ENCODE measurements at regions not wholly inside any gene's neighbourhood (a gene's known extent, or its start where the extent isn't known, plus 50 kb on each side); places are given as distances from the start of the nearest gene placed in this dataset.
"Not testable (repeated sequence)": the region's sequence is repeated elsewhere in the genome, so short reads cannot be mapped to it uniquely, and the experiment has no call there.

DNA sequence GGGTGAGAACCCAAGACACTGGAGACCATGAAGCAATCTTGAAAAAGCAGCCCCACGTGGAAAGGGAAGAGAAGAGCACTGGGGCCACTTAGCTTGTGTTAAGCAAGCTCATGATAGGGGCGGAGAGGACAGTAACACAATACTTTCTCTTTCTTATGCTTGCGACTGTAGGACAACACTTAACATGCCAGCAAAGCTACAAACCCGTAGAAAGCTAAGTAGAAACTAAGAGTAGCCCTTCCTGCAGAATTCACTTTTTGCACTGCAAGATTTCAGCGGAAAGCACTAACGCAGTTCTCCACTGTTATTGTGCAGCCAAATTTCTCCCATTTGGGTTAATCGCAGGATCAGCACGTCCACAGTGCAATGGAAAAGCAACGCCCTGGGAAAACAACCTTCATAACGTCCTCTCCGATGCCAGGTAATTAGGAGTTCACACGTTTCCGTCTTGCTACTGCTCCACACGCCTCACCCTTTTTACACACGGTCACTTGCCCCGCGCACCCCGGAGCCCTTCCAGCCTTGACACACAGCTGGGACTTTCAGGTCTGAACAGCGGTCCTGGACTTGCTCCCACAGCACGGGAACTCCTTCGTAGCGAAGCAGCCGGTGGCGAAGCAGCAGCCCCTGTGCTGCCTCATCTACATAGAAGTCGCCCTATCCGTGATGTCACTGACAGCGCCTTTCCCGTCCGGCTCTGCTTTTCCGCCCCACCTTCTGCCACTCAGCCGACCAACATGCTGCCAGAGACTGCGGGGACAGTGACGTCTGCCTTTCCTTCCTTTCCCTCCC is 148.6 kb downstream of the PPIAL4G start:
- H3K4me3 ChIP-seq (ENCODE audit: low read depth, low read length), result peak overlapping the region; percentile 35
- DNase-seq (ENCODE audit: extremely low spot score), result peak; percentile 78
- H3K36me3 ChIP-seq (ENCODE audit: insufficient read depth), result no peaks in the 10 kb centered on the region
- no peaks in the 10 kb centered on the region for H3K4me1 ChIP-seq (ENCODE audit: insufficient read depth)
- no peak overlapping the region for H3K27ac ChIP-seq (ENCODE audit: low read depth)
- WGBS, result under 1% methylated on average over 33 of the region's 33 CpGs

DNA sequence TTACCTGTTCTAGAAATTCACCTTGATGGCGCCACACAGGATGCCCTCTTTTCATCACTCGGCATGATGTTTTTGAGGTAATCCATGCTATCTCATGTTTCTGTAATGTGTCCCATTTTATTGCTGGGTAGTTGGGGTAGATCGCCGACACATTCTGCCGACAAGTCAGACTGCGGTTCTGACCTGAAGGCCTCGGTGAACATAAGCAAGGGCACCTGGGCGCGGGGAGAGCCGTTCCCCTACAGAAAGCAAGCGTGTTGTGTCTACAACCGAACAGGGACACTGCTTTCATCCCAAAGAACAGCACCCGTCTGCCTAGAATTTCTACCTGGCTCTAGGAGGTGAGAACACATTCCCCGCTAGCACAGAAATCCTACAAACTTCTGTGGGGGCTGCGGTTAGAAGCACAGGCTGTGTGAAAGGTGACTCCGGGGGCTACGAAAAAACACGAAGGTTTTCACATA is 149.2 kb downstream of the PPIAL4G start:
- Histone ChIP-seq H3K36me3 (ENCODE audit: insufficient read depth) (no peaks in the 10 kb centered on the region), H3K4me3 (ENCODE audit: low read depth, low read length) (peak overlapping the region; percentile 35), H3K27ac (ENCODE audit: low read depth) (no peak overlapping the region), H3K4me1 (ENCODE audit: insufficient read depth) (no peaks in the 10 kb centered on the region)
- DNase-seq (ENCODE audit: extremely low spot score), result no peak
- WGBS, result 13% methylated on average over 18 of the region's 18 CpGs

DNA sequence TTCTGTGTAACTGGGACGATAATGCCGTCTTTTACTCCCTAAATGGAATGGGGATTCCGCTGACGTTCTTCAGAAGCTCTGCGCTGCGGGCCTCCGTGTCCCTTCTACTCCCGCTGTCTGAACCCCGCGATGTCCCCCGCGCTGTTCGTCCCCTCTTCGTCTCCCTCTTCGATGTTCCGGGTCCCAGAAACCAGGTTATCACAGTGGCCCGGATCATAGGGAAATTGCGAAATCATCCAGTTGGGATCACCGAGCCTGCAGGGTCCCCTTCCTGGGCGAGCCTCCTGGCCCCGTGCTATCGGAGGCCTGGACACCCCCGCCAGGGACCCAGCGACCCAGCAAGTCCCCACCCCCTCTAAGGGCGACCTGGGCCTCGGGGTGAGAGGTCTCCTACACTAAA is 154.2 kb downstream of the PPIAL4G start:
- H3K36me3 ChIP-seq (ENCODE audit: insufficient read depth), result peaks cover 1% of the 10 kb centered on the region
- no peak for DNase-seq (ENCODE audit: extremely low spot score)
- H3K27ac ChIP-seq (ENCODE audit: low read depth), result no peak overlapping the region
- no peaks in the 10 kb centered on the region for H3K4me1 ChIP-seq (ENCODE audit: insufficient read depth)
- H3K4me3 ChIP-seq (ENCODE audit: low read depth, low read length), result no peak overlapping the region
- 40% methylated on average over 26 of the region's 26 CpGs for WGBS

DNA sequence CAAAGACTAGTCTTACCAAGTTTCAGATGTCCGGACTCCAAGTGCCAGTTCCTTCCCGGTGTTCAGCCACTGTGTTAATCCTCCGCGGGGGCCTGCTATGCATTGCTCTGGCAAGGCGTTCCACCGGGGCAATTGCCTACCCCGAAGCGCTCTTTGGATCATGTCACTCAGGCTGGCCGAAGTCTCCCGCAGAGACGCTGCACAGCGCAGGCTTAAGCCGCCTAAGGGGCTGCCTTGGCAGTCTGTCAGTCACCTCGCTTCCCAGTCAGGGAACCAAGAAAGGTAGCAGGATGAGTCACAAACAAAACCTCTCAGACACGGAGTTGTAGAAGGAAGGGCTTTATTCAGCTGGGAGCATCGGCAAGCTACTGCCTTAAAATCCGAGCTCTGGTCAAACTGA is 158.1 kb downstream of the PPIAL4G start:
- H3K4me1 ChIP-seq (ENCODE audit: insufficient read depth); H3K36me3 ChIP-seq (ENCODE audit: insufficient read depth); H3K27ac ChIP-seq (ENCODE audit: low read depth); H3K4me3 ChIP-seq (ENCODE audit: low read depth, low read length); DNase-seq (ENCODE audit: extremely low spot score): not testable (repeated sequence)
- WGBS, result 88% methylated on average over 17 of the region's 17 CpGs

DNA sequence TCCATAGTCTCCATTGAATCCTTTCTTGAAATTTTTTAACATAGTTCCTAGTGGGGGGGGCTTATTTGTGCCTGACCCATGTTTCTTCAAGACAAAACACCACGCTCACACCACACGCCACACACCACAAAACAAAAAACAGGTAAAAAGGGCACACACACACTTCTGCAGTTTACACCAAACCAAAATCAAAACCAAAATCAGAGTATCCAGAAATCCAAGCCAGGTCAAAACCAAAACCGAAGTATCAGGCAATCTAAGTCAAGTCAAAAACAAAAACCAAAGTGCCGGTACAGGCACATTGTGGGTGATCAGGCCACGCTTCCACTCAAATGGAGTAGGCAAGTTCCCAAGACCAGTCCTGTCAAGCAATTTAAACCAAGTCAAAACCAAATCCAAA is 158.6 kb downstream of the PPIAL4G start:
- H3K27ac ChIP-seq (ENCODE audit: low read depth); DNase-seq (ENCODE audit: extremely low spot score); H3K4me3 ChIP-seq (ENCODE audit: low read depth, low read length); H3K36me3 ChIP-seq (ENCODE audit: insufficient read depth); H3K4me1 ChIP-seq (ENCODE audit: insufficient read depth): not testable (repeated sequence)
- 98% methylated on average over 5 of the region's 5 CpGs for WGBS

DNA sequence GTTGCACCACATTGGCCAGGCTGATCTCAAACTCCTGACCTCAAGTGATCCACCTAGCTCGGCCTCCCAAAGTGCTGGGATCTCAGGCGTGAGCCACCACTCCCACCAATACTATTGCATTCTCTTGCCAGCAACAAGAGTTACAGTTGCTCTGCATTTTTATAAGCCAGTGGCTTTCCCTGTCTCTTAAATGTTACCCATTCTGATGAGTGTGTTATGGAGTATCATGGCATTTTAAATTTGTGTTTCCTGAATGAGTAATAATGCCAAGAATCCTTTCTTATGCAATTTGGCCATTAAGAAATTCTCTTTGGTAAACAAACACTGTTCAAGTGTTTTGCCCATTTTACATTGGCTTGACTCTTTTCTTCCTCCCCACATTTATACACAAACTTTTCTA is 163.0 kb downstream of the PPIAL4G start:
- not testable (repeated sequence) for DNase-seq (ENCODE audit: extremely low spot score); H3K27ac ChIP-seq (ENCODE audit: low read depth); H3K4me1 ChIP-seq (ENCODE audit: insufficient read depth); H3K4me3 ChIP-seq (ENCODE audit: low read depth, low read length); H3K36me3 ChIP-seq (ENCODE audit: insufficient read depth)
- 95% methylated on average over 2 of the region's 2 CpGs for WGBS

DNA sequence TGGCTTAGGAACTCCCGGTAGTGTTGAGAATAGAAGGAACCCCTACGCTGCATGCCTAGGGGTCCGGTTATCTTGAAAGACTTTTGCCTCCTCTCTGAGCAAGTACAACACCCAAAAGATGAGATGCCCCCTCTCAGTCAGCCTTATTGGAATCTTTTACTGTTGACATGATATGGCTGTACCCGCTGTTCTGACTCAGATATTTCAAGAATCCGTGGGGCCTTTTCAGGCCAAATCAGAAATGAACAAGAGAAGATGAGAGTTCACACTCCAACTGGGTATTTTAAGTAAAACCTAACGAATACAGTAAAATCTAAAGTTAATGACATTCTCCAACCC is 164.2 kb downstream of the PPIAL4G start:
- Histone ChIP-seq H3K4me1 (ENCODE audit: insufficient read depth) (no peaks in the 10 kb centered on the region), H3K36me3 (ENCODE audit: insufficient read depth) (no peaks in the 10 kb centered on the region), H3K27ac (ENCODE audit: low read depth) (no peak overlapping the region), H3K4me3 (ENCODE audit: low read depth, low read length) (no peak overlapping the region)
- DNase-seq (ENCODE audit: extremely low spot score), result no peak
- WGBS, result 77% methylated on average over 6 of the region's 6 CpGs

DNA sequence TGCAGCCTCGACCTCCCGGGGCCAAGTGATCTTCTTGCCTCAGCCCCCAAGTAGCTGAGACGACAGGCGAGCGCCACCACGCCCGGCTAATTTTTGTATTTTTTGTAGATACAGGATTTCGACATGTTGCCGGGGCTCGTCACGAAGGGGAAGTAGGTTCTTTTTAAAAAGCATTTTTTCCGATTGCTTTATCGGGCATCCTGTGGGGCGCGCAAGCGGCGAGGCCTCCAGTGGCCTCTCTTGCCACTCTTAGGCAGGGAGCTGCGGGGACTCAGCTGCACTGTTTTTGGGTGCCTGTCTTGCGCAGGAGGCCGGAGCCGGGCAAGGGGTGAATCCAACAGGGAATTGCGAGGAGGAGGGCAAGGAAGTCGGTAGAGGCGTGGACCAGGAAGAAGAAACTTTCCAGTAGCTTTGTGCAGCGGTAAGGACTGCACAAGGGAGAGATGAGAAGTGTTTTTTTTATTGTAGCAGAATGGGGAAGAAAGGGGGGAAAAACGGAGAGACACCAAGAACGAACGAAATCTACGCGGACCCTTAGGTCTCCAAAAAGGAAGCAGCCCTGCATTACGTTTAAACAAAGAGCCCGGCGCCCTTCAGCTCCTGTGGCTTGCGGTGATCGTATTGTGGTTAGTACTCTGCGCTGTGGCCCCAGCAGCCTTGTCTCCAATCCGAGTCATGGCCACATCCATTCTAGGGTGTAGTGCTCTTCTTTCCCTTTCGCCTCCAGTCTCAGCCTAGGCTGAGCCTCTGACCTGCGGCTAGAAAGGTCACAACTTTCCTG is 164.8 kb downstream of the PPIAL4G start:
- DNase-seq (ENCODE audit: extremely low spot score), result no peak
- no peaks in the 10 kb centered on the region for H3K36me3 ChIP-seq (ENCODE audit: insufficient read depth)
- H3K4me1 ChIP-seq (ENCODE audit: insufficient read depth), result no peaks in the 10 kb centered on the region
- WGBS, result 17% methylated on average over 39 of the region's 39 CpGs
- H3K4me3 ChIP-seq (ENCODE audit: low read depth, low read length), result no peak overlapping the region
- H3K27ac ChIP-seq (ENCODE audit: low read depth), result no peak overlapping the region

DNA sequence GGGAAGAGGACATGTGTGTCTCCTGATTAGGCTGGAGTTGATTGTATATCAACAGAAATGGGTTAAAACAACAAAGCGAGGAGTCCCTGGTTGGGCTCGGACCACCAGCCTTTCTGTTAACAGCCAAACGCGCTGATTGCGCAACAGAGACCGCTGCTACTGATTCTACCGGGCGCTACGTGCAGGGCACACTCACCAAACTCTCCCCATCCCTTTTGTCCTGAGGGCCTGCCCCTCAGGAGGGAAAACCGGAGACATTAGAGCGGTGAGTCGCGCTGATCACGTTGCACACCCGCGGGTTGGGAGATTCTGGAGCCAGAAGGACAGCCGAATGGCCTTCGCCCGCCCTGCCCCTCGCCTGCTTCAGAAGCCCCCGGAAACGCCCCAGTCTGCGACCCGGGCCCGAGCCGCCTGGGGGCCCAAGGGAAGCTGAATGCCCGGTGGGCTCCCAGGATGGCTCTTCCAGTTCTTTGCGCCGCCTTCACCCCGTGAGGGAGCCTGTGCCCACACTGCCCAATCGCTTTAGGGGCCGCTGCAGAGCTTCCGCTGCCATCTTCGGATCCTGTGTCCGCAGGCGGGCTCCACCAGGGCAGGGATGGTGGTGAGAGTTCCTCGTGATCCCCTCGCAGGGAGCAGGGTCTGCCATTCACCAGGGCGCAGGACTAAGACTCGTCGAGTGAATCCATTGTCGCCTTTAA is 165.4 kb upstream of the NBPF11 start:
- no peak overlapping the region for H3K27ac ChIP-seq (ENCODE audit: low read depth)
- H3K4me1 ChIP-seq (ENCODE audit: insufficient read depth), result no peaks in the 10 kb centered on the region
- DNase-seq (ENCODE audit: extremely low spot score), result no peak
- H3K36me3 ChIP-seq (ENCODE audit: insufficient read depth), result no peaks in the 10 kb centered on the region
- 42% methylated on average over 42 of the region's 42 CpGs for WGBS
- no peak overlapping the region for H3K4me3 ChIP-seq (ENCODE audit: low read depth, low read length)

DNA sequence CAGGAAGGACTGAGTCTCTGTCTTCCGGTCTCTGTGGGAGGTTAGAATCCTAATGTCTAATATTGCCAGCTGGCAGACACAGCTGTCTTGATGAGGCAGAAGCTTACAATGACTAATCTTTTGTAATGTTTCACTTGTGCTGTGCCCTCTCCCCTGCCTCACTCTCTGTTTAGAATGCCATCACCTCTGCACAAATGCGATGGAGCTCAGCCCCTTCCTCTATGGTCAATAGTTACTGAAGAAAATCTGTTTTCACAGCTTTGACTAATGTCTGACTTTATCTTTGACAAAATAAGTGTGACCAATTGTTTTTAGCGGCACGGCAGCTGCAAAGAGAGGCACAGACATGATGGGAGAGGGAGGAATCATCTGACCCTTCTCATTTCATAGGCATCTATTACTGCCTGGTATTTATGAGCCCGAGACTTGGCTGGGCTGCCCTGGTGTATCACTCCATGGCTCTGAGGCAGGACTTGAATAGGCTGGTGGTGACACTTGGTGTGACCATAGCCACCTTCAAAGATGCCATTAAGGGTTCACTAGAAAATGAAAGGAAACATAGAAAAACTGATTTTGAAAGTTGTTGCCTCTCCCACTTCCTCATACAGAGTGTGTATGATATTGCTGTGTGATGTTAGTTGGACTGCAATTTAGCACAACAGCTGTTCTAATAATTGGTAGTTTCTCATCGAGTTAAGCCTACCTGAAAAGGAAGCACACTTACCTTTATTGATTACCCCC is 163.2 kb upstream of the NBPF11 start:
- H3K4me3 ChIP-seq (ENCODE audit: low read depth, low read length), result no peak overlapping the region
- WGBS, result 80% methylated on average over 6 of the region's 6 CpGs
- H3K36me3 ChIP-seq (ENCODE audit: insufficient read depth), result no peaks in the 10 kb centered on the region
- H3K4me1 ChIP-seq (ENCODE audit: insufficient read depth), result no peaks in the 10 kb centered on the region
- no peak overlapping the region for H3K27ac ChIP-seq (ENCODE audit: low read depth)
- no peak for DNase-seq (ENCODE audit: extremely low spot score)

DNA sequence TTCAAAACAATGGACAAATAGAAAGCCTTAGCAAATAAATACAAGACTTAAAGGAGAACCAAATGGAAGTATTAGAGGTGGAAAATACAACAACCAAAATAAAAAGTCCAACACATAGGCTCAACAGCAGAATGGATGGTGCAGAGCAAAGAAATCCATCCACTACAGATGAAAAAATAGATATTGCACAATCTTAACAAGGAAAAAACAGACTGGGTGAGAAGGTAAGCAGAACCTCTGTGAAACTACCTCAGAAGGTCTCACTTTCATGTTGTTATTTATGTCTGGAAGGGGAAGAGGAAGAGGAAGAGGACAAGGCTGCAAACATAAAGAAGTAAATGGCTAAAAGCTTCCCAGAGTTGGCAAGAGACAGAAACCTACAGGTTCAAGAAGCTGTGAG is 158.7 kb upstream of the NBPF11 start:
- H3K36me3 ChIP-seq (ENCODE audit: insufficient read depth), result no peaks in the 10 kb centered on the region
- no peak for DNase-seq (ENCODE audit: extremely low spot score)
- no peak overlapping the region for H3K27ac ChIP-seq (ENCODE audit: low read depth)
- no peaks in the 10 kb centered on the region for H3K4me1 ChIP-seq (ENCODE audit: insufficient read depth)
- no peak overlapping the region for H3K4me3 ChIP-seq (ENCODE audit: low read depth, low read length)

DNA sequence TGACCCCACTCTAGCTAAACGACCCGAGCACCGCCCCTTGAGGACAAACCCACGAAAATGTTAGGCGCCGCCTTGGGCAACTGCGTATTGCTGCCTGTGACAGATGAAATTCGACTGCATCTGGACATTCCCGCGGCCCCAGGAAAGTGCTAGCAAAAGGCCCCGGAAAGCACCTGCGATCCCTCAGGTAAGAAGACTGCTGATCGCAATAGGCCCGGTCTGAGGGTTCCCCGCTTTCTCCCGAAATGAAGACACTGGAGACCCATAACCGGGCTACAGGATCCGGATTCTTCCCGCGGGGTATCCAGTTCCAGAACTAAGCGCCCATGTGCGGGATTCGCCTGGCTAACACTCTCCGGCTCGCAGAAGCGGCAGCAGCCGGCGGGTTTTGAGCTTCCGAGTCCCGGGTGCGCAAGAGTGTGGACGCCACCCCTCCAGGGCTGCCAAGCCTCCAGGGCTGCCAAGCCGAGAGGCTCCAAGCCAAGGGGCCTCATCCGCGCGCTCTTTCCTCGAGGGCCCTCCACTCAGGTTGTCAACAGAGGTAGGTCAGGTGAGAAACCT is 157.9 kb upstream of the NBPF11 start:
- no peaks in the 10 kb centered on the region for H3K4me1 ChIP-seq (ENCODE audit: insufficient read depth)
- no peak overlapping the region for H3K27ac ChIP-seq (ENCODE audit: low read depth)
- DNase-seq (ENCODE audit: extremely low spot score), result no peak
- no peak overlapping the region for H3K4me3 ChIP-seq (ENCODE audit: low read depth, low read length)
- peaks cover 1% of the 10 kb centered on the region for H3K36me3 ChIP-seq (ENCODE audit: insufficient read depth)
- WGBS, result 9% methylated on average over 37 of the region's 37 CpGs

DNA sequence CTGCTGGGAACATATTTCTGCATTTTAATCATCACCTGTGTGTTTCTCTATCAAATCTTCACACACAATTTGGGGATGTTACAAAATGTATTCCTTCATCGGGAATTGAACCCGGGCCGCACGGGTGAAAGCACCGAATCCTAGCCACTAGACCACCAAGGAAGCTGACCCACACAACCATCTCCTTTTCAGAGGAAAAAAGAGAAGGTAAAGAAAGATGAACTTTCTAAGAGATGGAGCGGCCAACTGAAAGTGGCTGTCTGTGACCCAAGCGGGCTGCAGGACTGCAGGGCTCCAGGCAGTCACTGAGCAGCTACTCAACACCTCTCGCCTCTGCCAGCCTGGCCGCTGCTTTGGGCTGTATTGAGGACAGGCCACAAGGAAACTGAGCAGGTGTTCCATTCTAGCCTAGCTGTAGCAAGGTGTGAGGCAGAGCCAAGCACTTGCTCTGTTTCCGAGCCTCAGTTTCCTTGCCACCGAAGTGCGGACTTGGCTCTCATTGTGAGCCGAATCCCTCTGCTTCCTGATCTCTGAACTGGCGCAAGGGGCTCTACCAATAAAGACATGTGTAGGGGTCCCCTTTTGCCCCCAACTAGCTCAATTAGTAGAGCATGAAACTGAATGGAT is 156.9 kb upstream of the NBPF11 start:
- Histone ChIP-seq H3K27ac (ENCODE audit: low read depth) (no peak overlapping the region), H3K36me3 (ENCODE audit: insufficient read depth) (peaks cover 2% of the 10 kb centered on the region), H3K4me3 (ENCODE audit: low read depth, low read length) (no peak overlapping the region), H3K4me1 (ENCODE audit: insufficient read depth) (no peaks in the 10 kb centered on the region)
- WGBS, result 31% methylated on average over 14 of the region's 14 CpGs
- DNase-seq (ENCODE audit: extremely low spot score), result no peak

Data from urinary bladder (tissue), 3 donors.